Aorta (tissue), 5 donors: ENCODE measurements at regions not wholly inside any gene's neighbourhood (a gene's known extent, or its start where the extent isn't known, plus 50 kb on each side); places are given as distances from the start of the nearest gene placed in this dataset.
"Not testable (repeated sequence)": the region's sequence is repeated elsewhere in the genome, so short reads cannot be mapped to it uniquely, and the experiment has no call there.

Source experiments
- ATAC-seq: fragments of 200-7000 bp; cut with Tn5 transposase; one replicate; pipeline ENCODE4 v1.9.1; 2022; ENCODE audit warnings: moderate library complexity; ENCODE audit not compliant: low FRiP score
- DNase-seq, 2 donors: peaks; one replicate each; pipeline ENCODE4 v3.0.0-alpha.2; 2020
- H3K27ac ChIP-seq, 2 donors: one replicate each; pipeline ENCODE4 v1.5.1; 2013; ENCODE audit warnings: low read length in 2 of 2, mild to moderate bottlenecking in 2 of 2, moderate library complexity in 2 of 2, control low read depth in 1 of 2, inconsistent platforms in 1 of 2, low read depth in 1 of 2
- H3K27me3 ChIP-seq, 2 donors: one replicate each; pipeline ENCODE4 v1.6.1; 2013; ENCODE audit warnings: control low read depth in 1 of 2, low read length in 1 of 2, mild to moderate bottlenecking in 1 of 2, moderate library complexity in 1 of 2; ENCODE audit not compliant: insufficient read depth in 2 of 2, control insufficient read depth in 1 of 2
- H3K36me3 ChIP-seq, 2 donors: one replicate each; pipeline ENCODE4 v1.6.1; 2013; ENCODE audit warnings: control low read depth in 1 of 2, low read length in 1 of 2, mild to moderate bottlenecking in 1 of 2; ENCODE audit not compliant: insufficient read depth in 2 of 2, control insufficient read depth in 1 of 2
- H3K4me1 ChIP-seq, 2 donors: one replicate each; pipeline ENCODE4 v1.6.1; 2013; ENCODE audit warnings: low read length in 2 of 2, control low read depth in 1 of 2, mild to moderate bottlenecking in 1 of 2, moderate library complexity in 1 of 2; ENCODE audit not compliant: insufficient read depth in 2 of 2, control insufficient read depth in 1 of 2
- H3K4me3 ChIP-seq, 2 donors: one replicate each; pipeline ENCODE4 v1.5.1; 2013; ENCODE audit warnings: low read length in 2 of 2, control low read depth in 1 of 2, mild to moderate bottlenecking in 1 of 2
- H3K9me3 ChIP-seq: one replicate; pipeline ENCODE4 v1.6.1; 2013; ENCODE audit warnings: mild to moderate bottlenecking, low read length; ENCODE audit not compliant: control insufficient read depth
- WGBS, 2 donors: extraction: QIAGEN DNeasy Blood & Tissue Kit; methylation state at CpG; one replicate each; pipeline ENCODE4 v1.1.7; 2013; 5-methylcytosine and 5-hydroxymethylcytosine counted together
- intact Hi-C, 2 donors: fragments of 100-400 bp; cut with DNase I; formaldehyde crosslinking; loops; one replicate each; pipeline versions ENCODE4 v1.14.2 to v1.15.0; 2022
- donor health status: healthy with polysubstance abuse.
- donor health status: Bipolar disorder and iron deficiency.
- donor health status: DM: no; HTN: no; CAD: no.
- donor health status: DM: no; HTN: no; CAD: no.
- donor health status: DM: yes; HTN: yes; CAD: no.

- not testable (repeated sequence) for DNase-seq, ATAC-seq
- WGBS, 2 donors, result 97 to 98% methylated on average over 32 to 37 of the region's 37 CpGs
These were observed 209.9 kb downstream of the TRIB2 start for GRCh38 chr2:12926641-12927040.

DNA sequence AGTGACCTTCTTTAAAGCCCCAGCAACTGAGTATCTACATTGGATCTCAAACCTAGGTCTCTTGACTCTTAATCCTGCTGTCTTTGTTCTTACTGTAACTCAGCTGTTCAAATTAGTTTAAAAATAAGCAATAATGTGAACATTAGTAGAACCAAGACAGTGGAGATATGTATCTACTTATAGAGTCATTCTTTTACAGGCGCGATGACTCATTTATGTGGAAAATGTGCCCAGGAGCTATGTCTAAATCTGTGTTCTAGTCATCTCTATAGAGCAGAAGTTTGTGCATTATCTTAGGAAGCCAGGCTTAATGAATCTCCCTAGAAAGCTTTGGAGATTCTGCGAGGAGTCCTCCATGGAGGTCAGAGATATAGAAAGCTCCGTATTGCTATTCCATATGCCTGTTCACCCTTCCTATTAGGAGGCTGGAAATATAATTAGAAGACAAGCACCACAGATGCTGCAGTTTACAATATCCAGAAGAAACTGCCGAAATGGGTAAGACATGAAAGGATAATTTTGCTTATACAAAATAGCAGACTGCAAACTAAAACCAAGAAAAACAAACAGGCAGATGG is 211.6 kb downstream of the TRIB2 start:
- intact Hi-C loops, result loop anchor here in 1 of 2 donors (10.0 kb wide), 2 partner anchors 603 to 1103 kb away; no protein-coding TSS in a partner anchor
- 72 to 77% methylated on average over 5 of the region's 5 CpGs for WGBS, 2 donors
- H3K27ac ChIP-seq, result no peak overlapping the region
- ATAC-seq (no peak), DNase-seq (no peak)
- no peaks in the 10 kb centered on the region for H3K27me3 ChIP-seq
- H3K4me3 ChIP-seq, result no peak overlapping the region
- no peaks in the 10 kb centered on the region for H3K4me1 ChIP-seq
- no peaks in the 10 kb centered on the region for H3K9me3 ChIP-seq
- H3K36me3 ChIP-seq, result no peaks in the 10 kb centered on the region

More at GRCh38 chr2:12926641-12927040, 209.9 kb downstream of the TRIB2 start:
- not testable (repeated sequence) for H3K27me3 ChIP-seq, H3K27ac ChIP-seq, H3K9me3 ChIP-seq, H3K4me1 ChIP-seq, H3K36me3 ChIP-seq, H3K4me3 ChIP-seq
- intact Hi-C loops, result loop anchor here in 1 of 2 donors (10.0 kb wide), 2 partner anchors 602 to 1102 kb away; no protein-coding TSS in a partner anchor

DNA sequence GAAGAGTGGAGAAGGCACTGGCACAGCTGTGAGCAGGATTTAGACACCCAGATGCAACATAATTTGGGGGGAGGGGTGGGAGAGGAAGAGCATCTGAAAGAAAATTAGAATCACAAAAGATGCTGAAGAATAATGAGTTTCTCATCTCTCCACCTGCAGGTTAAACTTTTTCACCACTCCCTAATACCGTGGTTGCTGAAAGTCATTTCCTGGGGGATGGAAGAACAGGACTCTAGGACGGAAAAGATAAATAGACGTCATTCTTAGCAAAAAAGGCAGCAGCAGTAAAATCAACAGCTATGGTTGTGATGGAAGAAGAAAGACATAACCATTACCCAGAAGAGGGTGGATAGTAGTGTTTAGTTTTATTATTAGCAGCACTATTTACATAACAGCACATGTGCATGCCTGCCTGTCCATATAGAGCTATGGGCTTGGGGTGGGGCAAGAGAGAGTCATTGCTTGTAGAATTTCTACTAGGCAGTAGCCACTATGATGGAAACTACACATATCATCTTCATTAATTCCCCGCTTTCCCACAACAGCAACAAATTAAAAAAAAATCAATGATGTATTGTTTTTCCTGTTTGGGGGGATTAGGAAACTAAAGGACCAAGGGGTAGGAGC is 212.2 kb downstream of the TRIB2 start:
- H3K27ac ChIP-seq, result no peak overlapping the region
- no peak overlapping the region for H3K4me3 ChIP-seq
- H3K4me1 ChIP-seq, result no peaks in the 10 kb centered on the region
- no peaks in the 10 kb centered on the region for H3K36me3 ChIP-seq
- H3K9me3 ChIP-seq, result no peaks in the 10 kb centered on the region
- intact Hi-C loops, result loop anchor here in 1 of 2 donors (10.0 kb wide), 2 partner anchors 604 to 1104 kb away; no protein-coding TSS in a partner anchor
- no peak for ATAC-seq
- H3K27me3 ChIP-seq, result no peaks in the 10 kb centered on the region
- 55 to 62% methylated on average over 4 of the region's 4 CpGs for WGBS, 2 donors
- DNase-seq, result no peak

- Histone ChIP-seq H3K27ac (no peak overlapping the region), H3K4me1 (no peaks in the 10 kb centered on the region), H3K4me3 (no peak overlapping the region), H3K9me3 (no peaks in the 10 kb centered on the region), H3K36me3 (no peaks in the 10 kb centered on the region), H3K27me3 (no peaks in the 10 kb centered on the region)
- DNase-seq (no peak), ATAC-seq (no peak)
- 92 to 93% methylated on average over 3 of the region's 3 CpGs for WGBS, 2 donors
- intact Hi-C loops, result loop anchor here (2.0 to 10.0 kb wide), 7 partner anchors 75 to 1105 kb away; partner anchors contain the start of gene TRIB2 (in 1 of the 2)
These were observed 213.0 kb downstream of the TRIB2 start for GRCh38 chr2:12929758-12930157.

DNA sequence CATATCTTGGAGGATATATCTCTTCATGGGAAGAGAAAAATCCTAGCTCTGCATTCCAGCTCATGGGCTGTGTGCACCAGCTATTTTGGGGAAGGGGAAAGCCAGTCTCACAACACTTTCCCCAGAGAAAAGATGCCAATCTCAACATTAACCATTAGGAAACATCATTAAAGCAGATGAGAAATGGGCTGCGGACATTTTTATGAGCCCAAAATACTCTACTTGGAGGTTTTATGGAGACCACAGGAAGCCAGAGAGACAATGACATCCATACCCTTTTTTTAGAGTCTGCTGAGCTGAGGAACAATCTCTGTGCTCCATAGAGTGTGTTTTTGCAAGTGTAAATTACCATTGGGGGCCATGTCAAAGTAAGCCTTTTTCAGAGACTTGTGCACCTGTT is 213.7 kb downstream of the TRIB2 start:
- no peaks in the 10 kb centered on the region for H3K27me3 ChIP-seq
- H3K27ac ChIP-seq, result no peak overlapping the region
- H3K4me3 ChIP-seq, result no peak overlapping the region
- H3K9me3 ChIP-seq, result no peaks in the 10 kb centered on the region
- no peaks in the 10 kb centered on the region for H3K36me3 ChIP-seq
- no peaks in the 10 kb centered on the region for H3K4me1 ChIP-seq
- intact Hi-C loops, result loop anchor here (2.0 to 10.0 kb wide), 5 partner anchors 74 to 1096 kb away; partner anchors contain the start of gene TRIB2 (in 1 of the 2)
- ATAC-seq, result no peak
- WGBS, 2 donors, result 67 to 79% methylated on average over 1 of the region's 1 CpG
- no peak for DNase-seq

- ATAC-seq, result peak; percentile 83
- Histone ChIP-seq H3K9me3 (no peaks in the 10 kb centered on the region), H3K4me3 (no peak overlapping the region), H3K27ac (no peak overlapping the region), H3K36me3 (no peaks in the 10 kb centered on the region), H3K27me3 (no peaks in the 10 kb centered on the region), H3K4me1 (no peaks in the 10 kb centered on the region)
- no peak for DNase-seq
- intact Hi-C loops, result loop anchor here (2.0 to 10.0 kb wide), 5 partner anchors 73 to 1097 kb away; partner anchors contain the start of gene TRIB2 (in 1 of the 2)
- 24% methylated on average over 4 of the region's 4 CpGs for WGBS, 2 donors
These were observed 214.6 kb downstream of the TRIB2 start for GRCh38 chr2:12931186-12931844.

GRCh38 chr2:12932192-12932591 is 215.5 kb downstream of the TRIB2 start:
- no peak overlapping the region for H3K27ac ChIP-seq
- intact Hi-C loops, result loop anchor here (5.0 to 10.0 kb wide), 4 partner anchors 73 to 1097 kb away; partner anchors contain the start of gene TRIB2 (in 1 of the 2)

GRCh38 chr2:12934146-12934756 is 217.5 kb downstream of the TRIB2 start:
- no peaks in the 10 kb centered on the region for H3K9me3 ChIP-seq
- ATAC-seq (no peak), DNase-seq (no peak)
- no peak overlapping the region for H3K27ac ChIP-seq
- WGBS, 2 donors, result 94 to 95% methylated on average over 6 of the region's 6 CpGs
- H3K36me3 ChIP-seq, result no peaks in the 10 kb centered on the region
- H3K4me1 ChIP-seq, result no peaks in the 10 kb centered on the region
- intact Hi-C loops, result loop anchor here (5.0 to 10.0 kb wide), 4 partner anchors 71 to 1099 kb away; partner anchors contain the start of gene TRIB2 (in 1 of the 2)
- no peaks in the 10 kb centered on the region for H3K27me3 ChIP-seq
- H3K4me3 ChIP-seq, result no peak overlapping the region

More at GRCh38 chr2:12932192-12932591, 215.5 kb downstream of the TRIB2 start:
- Histone ChIP-seq H3K9me3 (no peaks in the 10 kb centered on the region), H3K4me3 (no peak overlapping the region), H3K27me3 (no peaks in the 10 kb centered on the region), H3K36me3 (no peaks in the 10 kb centered on the region), H3K4me1 (no peaks in the 10 kb centered on the region)
- ATAC-seq, result no peak
- WGBS, 2 donors, result 50 to 57% methylated on average over 3 of the region's 3 CpGs
- DNase-seq, result no peak
